A549 (cell line): ENCODE measurements at regions not wholly inside any gene's neighbourhood (a gene's known extent, or its start where the extent isn't known, plus 50 kb on each side); places are given as distances from the start of the nearest gene placed in this dataset.

Experiments
- ATAC-seq, 2 experiments: fragments of 200-7000 bp in 1 of 2; fragments of >200 bp in 1 of 2; cut with Nextera tagmentation in 1 of 2; cut with Tn5 transposase in 1 of 2; 3 replicates each; pipeline versions ENCODE4 v1.8.0 to v1.9.1; 2018 to 2020; ENCODE audit warnings: mild to moderate bottlenecking in 1 of 2, moderate library complexity in 1 of 2
- CTCF ChIA-PET: fragments of 300-600 bp; sonication (Branson Sonifier 250); formaldehyde crosslinking; extraction: SDS; loops from one replicate; lab custom pipeline; 2021; ENCODE audit warnings: antibody characterized with exemption, inconsistent platforms; lab: Yijun Ruan, JAX
- POLR2A ChIA-PET: fragments of 350-600 bp; formaldehyde crosslinking; extraction: SDS; loops from one replicate; lab custom pipeline; 2021; ENCODE audit warnings: antibody characterized with exemption, inconsistent platforms; lab: Yijun Ruan, JAX
- DNase-seq, 2 experiments: peaks; one replicate each; pipeline versions ENCODE4 v3.0.0 to v3.0.0-alpha.2; 2011 to 2016; ENCODE audit warnings: low read depth in 1 of 2, low spot score in 1 of 2
- FAIRE-seq: peaks from 2 replicates; lab custom pipeline; 2011; peaks lifted over from hg19 to GRCh38; lab: Jason Lieb, UNC
- H3K27ac ChIP-seq, 2 experiments: fragments of >200 bp; sonication (Bioruptor Twin); formaldehyde crosslinking; 3 replicates each; pipeline ENCODE4 v1.5.1; 2016 to 2017
- H3K4me1 ChIP-seq: fragments of >200 bp; sonication (Bioruptor Twin); formaldehyde crosslinking; 3 replicates; pipeline ENCODE4 v1.6.1; 2016
- H3K4me2 ChIP-seq: fragments of >200 bp; sonication (Bioruptor Twin); formaldehyde crosslinking; 3 replicates; pipeline ENCODE4 v1.6.1; 2016
- H3K4me3 ChIP-seq: fragments of >200 bp; sonication (Bioruptor Twin); formaldehyde crosslinking; 3 replicates; pipeline ENCODE4 v1.5.1; 2016
- H3K9me3 ChIP-seq: fragments of >200 bp; sonication (Bioruptor Twin); formaldehyde crosslinking; 3 replicates; pipeline ENCODE4 v1.6.1; 2016
- CBX8 ChIP-seq: fragments of 200-600 bp; sonication (generic); IDR thresholded peaks from 2 replicates; pipeline ENCODE4 v1.6.1; 2016
- EHMT2 ChIP-seq: fragments of 200-600 bp; sonication (generic); IDR thresholded peaks from 2 replicates; pipeline ENCODE4 v1.6.1; 2016; ENCODE audit warnings: antibody characterized with exemption, low read depth, mild to moderate bottlenecking, moderate library complexity
- EP300 ChIP-seq, 2 experiments: fragments of >200 bp; sonication (Bioruptor Twin); formaldehyde crosslinking; IDR thresholded peaks; 2 replicates in 1 of 2; 3 replicates in 1 of 2; pipeline ENCODE4 v1.6.1; 2016 to 2017
- ESRRA ChIP-seq: fragments of 150-350 bp; IDR thresholded peaks from 2 replicates; pipeline ENCODE4 v1.6.1; 2014; ENCODE audit warnings: mild to moderate bottlenecking, low read length, borderline replicate concordance
- FOXS1 ChIP-seq: fragments of 250-450 bp; sonication (Bioruptor Pico); IDR thresholded peaks from 2 replicates; pipeline ENCODE4 v1.5.0; 2020; ENCODE audit warnings: mild to moderate bottlenecking, moderate library complexity
- GATA3 ChIP-seq: IDR thresholded peaks from 2 replicates; pipeline ENCODE4 v1.6.1; 2012; ENCODE audit warnings: borderline replicate concordance
- HEYL ChIP-seq: fragments of 250-450 bp; sonication (Bioruptor Pico); IDR thresholded peaks from 2 replicates; pipeline ENCODE4 v1.8.0; 2021; ENCODE audit warnings: mild to moderate bottlenecking, moderate library complexity
- HOXA7 ChIP-seq: fragments of 250-450 bp; sonication (Bioruptor Pico); IDR thresholded peaks from 2 replicates; pipeline ENCODE4 v1.5.0; 2020; ENCODE audit warnings: mild to moderate bottlenecking, moderate library complexity
- HOXB13 ChIP-seq: fragments of 250-450 bp; sonication (Bioruptor Pico); IDR thresholded peaks from 2 replicates; pipeline ENCODE4 v1.5.0; 2020; ENCODE audit warnings: low read depth, mild to moderate bottlenecking, moderate library complexity
- HOXB5 ChIP-seq: fragments of 250-450 bp; sonication (Bioruptor Pico); IDR thresholded peaks from 2 replicates; pipeline ENCODE4 v1.5.0; 2020; ENCODE audit warnings: mild to moderate bottlenecking, moderate library complexity
- JUN ChIP-seq, 2 experiments: fragments of >200 bp; sonication (Bioruptor Twin); formaldehyde crosslinking; IDR thresholded peaks; 2 replicates in 1 of 2; 3 replicates in 1 of 2; pipeline ENCODE4 v1.6.1; 2016 to 2017
- JUNB ChIP-seq: fragments of >200 bp; sonication (Bioruptor Twin); formaldehyde crosslinking; IDR thresholded peaks from 2 replicates; pipeline ENCODE4 v1.6.1; 2016
- KDM5A ChIP-seq: fragments of 200-600 bp; sonication (generic); IDR thresholded peaks from 2 replicates; pipeline ENCODE4 v1.6.1; 2016; ENCODE audit warnings: antibody characterized with exemption, mild to moderate bottlenecking
- MAFK ChIP-seq: fragments of 450-650 bp; IDR thresholded peaks from 2 replicates; pipeline ENCODE4 v1.6.1; 2014; ENCODE audit not compliant: partially characterized antibody
- MAZ ChIP-seq: fragments of 150-350 bp; IDR thresholded peaks from 2 replicates; pipeline ENCODE4 v1.6.1; 2014; ENCODE audit warnings: antibody characterized with exemption, low read depth, low read length, borderline replicate concordance
- NFE2L2 ChIP-seq: fragments of 150-350 bp; conservative IDR thresholded peaks from 2 replicates; pipeline ENCODE4 v1.6.1; 2014; ENCODE audit warnings: low read length
- POLR2A ChIP-seq: IDR thresholded peaks from 2 replicates; pipeline ENCODE4 v1.6.1; 2012; ENCODE audit warnings: mild to moderate bottlenecking, low read length
- RAD21 ChIP-seq, 2 experiments: fragments of >200 bp in 1 of 2; sonication (Bioruptor Twin) in 1 of 2; formaldehyde crosslinking in 1 of 2; IDR thresholded peaks in 1 of 2; conservative IDR thresholded peaks in 1 of 2; 2 replicates in 1 of 2; 3 replicates in 1 of 2; pipeline ENCODE4 v1.6.1; 2012 to 2018; ENCODE audit warnings: inconsistent platforms in 1 of 2
- RNF2 ChIP-seq: fragments of 200-600 bp; sonication (generic); IDR thresholded peaks from 2 replicates; pipeline ENCODE4 v1.6.1; 2016; ENCODE audit warnings: low read depth, mild to moderate bottlenecking, antibody characterized with exemption, moderate library complexity, borderline replicate concordance
- SREBF2 ChIP-seq: fragments of 450-650 bp; IDR thresholded peaks from 2 replicates; pipeline ENCODE4 v1.6.1; 2014; ENCODE audit warnings: mild to moderate bottlenecking, moderate library complexity
- ZC3H11A ChIP-seq: fragments of 450-650 bp; IDR thresholded peaks from 2 replicates; pipeline ENCODE4 v1.6.1; 2014; ENCODE audit warnings: antibody characterized with exemption, mild to moderate bottlenecking
- ZNF302 ChIP-seq: fragments of 250-450 bp; sonication (Bioruptor Pico); IDR thresholded peaks from 2 replicates; pipeline ENCODE4 v1.9.0; 2021; ENCODE audit warnings: inconsistent platforms, mild to moderate bottlenecking, moderate library complexity
- WGBS: methylation state at CpG from one replicate; pipeline ENCODE4 v1.1.6; 2017; ENCODE audit errors: missing lambda C conversion rate; 5-methylcytosine and 5-hydroxymethylcytosine counted together
- TF ChIP-seq, protein P1 (sequence below): IDR thresholded peaks from 2 replicates; pipeline ENCODE4 v1.6.1; 2012
- TF ChIP-seq, protein P2 (sequence below): fragments of 450-650 bp; IDR thresholded peaks from 2 replicates; pipeline ENCODE4 v1.6.1; 2014; ENCODE audit warnings: antibody characterized with exemption
- TF ChIP-seq, protein P3 (sequence below): fragments of 250-450 bp; sonication (Bioruptor Pico); IDR thresholded peaks from 2 replicates; pipeline ENCODE4 v1.5.0; 2020; ENCODE audit warnings: low read depth, mild to moderate bottlenecking, moderate library complexity
- TF ChIP-seq, protein P4 (sequence below): IDR thresholded peaks from 2 replicates; pipeline ENCODE4 v1.6.1; 2012
- TF ChIP-seq, protein P5 (sequence below): IDR thresholded peaks from 2 replicates; pipeline ENCODE4 v1.6.1; 2012; ENCODE audit warnings: low read depth, borderline replicate concordance
- TF ChIP-seq, protein P6 (sequence below): fragments of 150-350 bp; IDR thresholded peaks from 2 replicates; pipeline ENCODE4 v1.6.1; 2014; ENCODE audit warnings: low read depth, mild to moderate bottlenecking, low read length

DNA sequence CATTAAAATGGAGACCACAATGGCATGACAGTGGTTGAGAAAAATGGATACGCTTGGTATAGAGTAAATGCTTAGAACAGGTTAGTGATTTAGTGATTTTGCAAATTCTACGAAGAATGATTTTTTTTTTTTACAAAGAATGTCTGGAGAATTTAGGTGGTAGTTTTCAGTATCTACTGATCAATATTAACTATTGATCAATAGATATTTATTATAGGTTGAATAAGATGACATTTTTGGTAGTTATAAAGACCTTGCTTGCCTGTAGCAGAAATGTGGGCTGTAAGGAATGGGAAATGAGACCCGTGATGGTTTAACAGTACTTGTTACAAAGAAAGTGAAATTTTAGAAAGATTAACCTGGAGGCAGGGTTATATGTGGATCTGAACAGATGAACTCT, 137.5 kb downstream of the NR2F2 start:
- no peaks in the 10 kb centered on the region for H3K9me3 ChIP-seq
- DNase-seq = no peak
- H3K27ac ChIP-seq = no peak overlapping the region
- H3K4me2 ChIP-seq = no peak overlapping the region
- POLR2A ChIA-PET = no interaction called here
- H3K4me1 ChIP-seq = no peaks in the 10 kb centered on the region
- no peak overlapping the region for H3K4me3 ChIP-seq
- 0% methylated on average over 3 of the region's 3 CpGs for WGBS
- CTCF ChIA-PET = no interaction called here
- ATAC-seq = no peak
- FAIRE-seq = no peak
- no peak for TF ChIP-seq MAFK
- TF ChIP-seq EHMT2 = no peak
- TF ChIP-seq, protein P1, sequence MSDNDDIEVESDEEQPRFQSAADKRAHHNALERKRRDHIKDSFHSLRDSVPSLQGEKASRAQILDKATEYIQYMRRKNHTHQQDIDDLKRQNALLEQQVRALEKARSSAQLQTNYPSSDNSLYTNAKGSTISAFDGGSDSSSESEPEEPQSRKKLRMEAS = no peak
- TF ChIP-seq, protein P2, sequence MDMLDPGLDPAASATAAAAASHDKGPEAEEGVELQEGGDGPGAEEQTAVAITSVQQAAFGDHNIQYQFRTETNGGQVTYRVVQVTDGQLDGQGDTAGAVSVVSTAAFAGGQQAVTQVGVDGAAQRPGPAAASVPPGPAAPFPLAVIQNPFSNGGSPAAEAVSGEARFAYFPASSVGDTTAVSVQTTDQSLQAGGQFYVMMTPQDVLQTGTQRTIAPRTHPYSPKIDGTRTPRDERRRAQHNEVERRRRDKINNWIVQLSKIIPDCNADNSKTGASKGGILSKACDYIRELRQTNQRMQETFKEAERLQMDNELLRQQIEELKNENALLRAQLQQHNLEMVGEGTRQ = no peak
- TF ChIP-seq, protein P3, sequence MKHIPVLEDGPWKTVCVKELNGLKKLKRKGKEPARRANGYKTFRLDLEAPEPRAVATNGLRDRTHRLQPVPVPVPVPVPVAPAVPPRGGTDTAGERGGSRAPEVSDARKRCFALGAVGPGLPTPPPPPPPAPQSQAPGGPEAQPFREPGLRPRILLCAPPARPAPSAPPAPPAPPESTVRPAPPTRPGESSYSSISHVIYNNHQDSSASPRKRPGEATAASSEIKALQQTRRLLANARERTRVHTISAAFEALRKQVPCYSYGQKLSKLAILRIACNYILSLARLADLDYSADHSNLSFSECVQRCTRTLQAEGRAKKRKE (CRISPR knock-in tag) = no peak
- TF ChIP-seq HOXA7 (CRISPR knock-in tag) = no peak
- no peak for TF ChIP-seq EP300 (IDR thresholded peaks at IDR 0.05)
- TF ChIP-seq, protein P4, sequence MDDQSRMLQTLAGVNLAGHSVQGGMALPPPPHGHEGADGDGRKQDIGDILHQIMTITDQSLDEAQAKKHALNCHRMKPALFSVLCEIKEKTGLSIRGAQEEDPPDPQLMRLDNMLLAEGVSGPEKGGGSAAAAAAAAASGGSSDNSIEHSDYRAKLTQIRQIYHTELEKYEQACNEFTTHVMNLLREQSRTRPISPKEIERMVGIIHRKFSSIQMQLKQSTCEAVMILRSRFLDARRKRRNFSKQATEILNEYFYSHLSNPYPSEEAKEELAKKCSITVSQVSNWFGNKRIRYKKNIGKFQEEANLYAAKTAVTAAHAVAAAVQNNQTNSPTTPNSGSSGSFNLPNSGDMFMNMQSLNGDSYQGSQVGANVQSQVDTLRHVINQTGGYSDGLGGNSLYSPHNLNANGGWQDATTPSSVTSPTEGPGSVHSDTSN = no peak
- no peak for TF ChIP-seq ESRRA
- no peak for TF ChIP-seq HEYL (CRISPR knock-in tag)
- TF ChIP-seq RAD21 (conservative IDR thresholded peaks at IDR 0.05 in 1 of 2, IDR thresholded peaks at IDR 0.05 in 1 of 2) = no peak
- TF ChIP-seq FOXS1 (CRISPR knock-in tag) = no peak
- no peak for TF ChIP-seq HOXB5 (CRISPR knock-in tag)
- no peak for TF ChIP-seq MAZ
- TF ChIP-seq NFE2L2 = no peak
- TF ChIP-seq, all 56 proteins: peak for 0

DNA sequence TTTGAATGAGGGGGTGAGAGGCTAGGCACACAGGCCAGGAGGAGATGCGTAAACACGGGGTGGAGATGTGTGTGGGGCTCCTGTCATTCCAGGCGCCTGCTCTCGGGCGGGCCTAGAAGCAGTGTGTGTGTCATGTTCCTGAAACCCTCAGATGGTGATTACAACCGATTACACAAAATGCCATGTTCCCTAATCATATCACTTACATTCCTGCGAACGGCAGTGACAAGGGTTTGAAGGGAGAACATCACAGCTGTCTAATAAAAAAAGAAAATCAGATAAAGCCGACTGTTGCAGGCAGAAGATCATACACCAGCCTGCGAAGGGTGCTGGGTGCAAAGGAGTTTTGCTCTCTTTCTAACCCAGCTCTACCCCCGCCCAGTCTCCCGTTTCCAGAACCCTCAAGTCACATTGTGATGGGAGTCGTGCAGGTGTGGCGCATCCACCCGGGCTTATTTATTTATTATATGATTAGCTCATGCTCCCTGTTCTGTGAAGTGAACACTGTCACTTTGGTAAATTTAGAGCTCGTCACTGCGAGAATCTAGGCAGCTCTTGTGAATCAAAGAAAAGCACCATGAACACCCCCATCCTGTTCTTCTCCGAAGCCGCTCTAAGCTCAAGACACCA, 140.3 kb downstream of the NR2F2 start:
- ChIA-PET POLR2A (no interaction called here), CTCF (interaction anchor here (2.2 kb wide), 1 partner anchor 8 kb away, joined by 6 read pairs; no protein-coding TSS in a partner anchor)
- 28% methylated on average over 19 of the region's 19 CpGs for WGBS
- DNase-seq = no peak
- no peaks in the 10 kb centered on the region for H3K4me1 ChIP-seq
- no peak overlapping the region for H3K27ac ChIP-seq
- H3K4me3 ChIP-seq = no peak overlapping the region
- no peak for ATAC-seq
- no peak for TF ChIP-seq CBX8
- TF ChIP-seq, protein P2 = no peak
- no peak for TF ChIP-seq EP300 (IDR thresholded peaks at IDR 0.05)
- no peak for TF ChIP-seq ZC3H11A
- no peak for TF ChIP-seq HOXB5 (CRISPR knock-in tag)
- TF ChIP-seq JUNB = no peak
- TF ChIP-seq GATA3 = no peak
- TF ChIP-seq, protein P5, sequence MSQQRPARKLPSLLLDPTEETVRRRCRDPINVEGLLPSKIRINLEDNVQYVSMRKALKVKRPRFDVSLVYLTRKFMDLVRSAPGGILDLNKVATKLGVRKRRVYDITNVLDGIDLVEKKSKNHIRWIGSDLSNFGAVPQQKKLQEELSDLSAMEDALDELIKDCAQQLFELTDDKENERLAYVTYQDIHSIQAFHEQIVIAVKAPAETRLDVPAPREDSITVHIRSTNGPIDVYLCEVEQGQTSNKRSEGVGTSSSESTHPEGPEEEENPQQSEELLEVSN = no peak
- TF ChIP-seq FOXS1 (CRISPR knock-in tag) = no peak
- no peak for TF ChIP-seq RAD21 (conservative IDR thresholded peaks at IDR 0.05 in 1 of 2, IDR thresholded peaks at IDR 0.05 in 1 of 2)
- no peak for TF ChIP-seq KDM5A
- no peak for TF ChIP-seq JUN (IDR thresholded peaks at IDR 0.05)
- no peak for TF ChIP-seq RNF2
- TF ChIP-seq, protein P6, sequence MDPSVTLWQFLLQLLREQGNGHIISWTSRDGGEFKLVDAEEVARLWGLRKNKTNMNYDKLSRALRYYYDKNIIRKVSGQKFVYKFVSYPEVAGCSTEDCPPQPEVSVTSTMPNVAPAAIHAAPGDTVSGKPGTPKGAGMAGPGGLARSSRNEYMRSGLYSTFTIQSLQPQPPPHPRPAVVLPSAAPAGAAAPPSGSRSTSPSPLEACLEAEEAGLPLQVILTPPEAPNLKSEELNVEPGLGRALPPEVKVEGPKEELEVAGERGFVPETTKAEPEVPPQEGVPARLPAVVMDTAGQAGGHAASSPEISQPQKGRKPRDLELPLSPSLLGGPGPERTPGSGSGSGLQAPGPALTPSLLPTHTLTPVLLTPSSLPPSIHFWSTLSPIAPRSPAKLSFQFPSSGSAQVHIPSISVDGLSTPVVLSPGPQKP = no peak
- TF ChIP-seq HOXB13 (CRISPR knock-in tag) = no peak
- TF ChIP-seq, protein P3 (CRISPR knock-in tag) = no peak
- no peak for TF ChIP-seq ZNF302
- TF ChIP-seq POLR2A = no peak
- no peak for TF ChIP-seq SREBF2
- FAIRE-seq = no peak
- no peak overlapping the region for H3K4me2 ChIP-seq
- no peaks in the 10 kb centered on the region for H3K9me3 ChIP-seq
